ENCODE measurements at regions not wholly inside any gene's neighbourhood (a gene's known extent, or its start where the extent isn't known, plus 50 kb on each side); places are given as distances from the start of the nearest gene placed in this dataset.

DNA sequence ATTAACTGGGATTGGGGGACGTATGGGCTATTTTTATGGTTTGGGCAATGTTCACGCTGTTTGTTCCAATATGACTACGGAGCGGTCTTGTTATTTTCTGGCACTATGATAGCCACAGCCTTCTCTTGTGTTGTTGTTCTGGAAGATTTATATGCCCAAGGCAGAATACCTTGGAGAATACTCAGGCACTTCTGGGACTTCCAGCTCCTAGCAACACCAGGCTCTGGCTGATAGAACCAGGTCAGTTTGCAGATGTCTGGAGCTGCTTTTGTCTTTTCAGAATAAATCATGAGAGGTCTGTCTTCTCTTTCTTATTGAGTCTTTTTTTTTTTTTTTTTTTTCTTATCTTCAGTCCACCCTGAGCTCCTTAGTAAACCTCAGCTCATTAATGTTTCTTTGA lies 262.5 kb downstream of the MED10 start:
- no peak for TF ChIP-seq CTCF (IDR thresholded peaks at IDR 0.05)
- no peak for TF ChIP-seq POLR2A (IDR thresholded peaks at IDR 0.05)
- TF ChIP-seq EP300 (IDR thresholded peaks at IDR 0.05), result no peak
